HG03135 (cell line): ENCODE measurements at regions not wholly inside any gene's neighbourhood (a gene's known extent, or its start where the extent isn't known, plus 50 kb on each side); places are given as distances from the start of the nearest gene placed in this dataset.
"Not testable (repeated sequence)": the region's sequence is repeated elsewhere in the genome, so short reads cannot be mapped to it uniquely, and the experiment has no call there.

Source experiments
- ATAC-seq: cut with Tn5 transposase; IDR thresholded peaks from one replicate; pipeline ENCODE4 v1.9.1; 2021; ENCODE audit warnings: mild to moderate bottlenecking, moderate library complexity; ENCODE audit not compliant: unreplicated experiment

DNA sequence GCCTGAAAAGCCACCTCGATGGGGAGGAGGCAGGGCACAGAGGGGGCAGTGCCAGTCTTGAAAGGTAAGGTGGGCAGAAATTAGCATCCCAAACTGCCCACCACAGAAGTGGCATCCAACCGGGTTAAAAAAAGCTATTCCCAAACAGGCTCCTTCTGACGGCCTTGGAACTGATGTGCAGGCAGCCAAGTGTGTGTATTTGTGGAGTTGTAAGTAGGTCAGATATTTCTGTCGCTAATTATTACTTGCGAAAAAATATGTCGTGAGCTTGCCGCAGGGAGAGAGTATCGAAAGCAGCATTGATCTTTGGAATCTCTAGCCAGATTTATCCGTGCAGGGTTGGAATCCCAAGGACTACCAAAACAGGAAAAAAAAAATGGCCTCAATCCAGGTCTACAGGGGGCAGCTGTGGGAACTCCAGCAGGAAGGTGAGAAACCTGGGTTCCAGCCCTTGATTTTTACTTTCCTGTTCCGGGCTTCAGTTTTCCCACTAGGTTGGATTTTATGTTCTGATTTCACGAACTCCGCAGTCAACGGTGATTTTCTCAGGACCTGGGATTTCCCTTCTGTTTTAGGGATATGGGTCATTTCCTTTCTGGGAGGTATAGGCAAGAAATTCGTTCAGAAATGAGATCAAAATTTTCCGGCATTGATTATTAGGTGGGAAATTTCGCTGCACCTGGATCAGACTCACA lies 200.8 kb downstream of the RGS3 start:
- ATAC-seq, result no peak

DNA sequence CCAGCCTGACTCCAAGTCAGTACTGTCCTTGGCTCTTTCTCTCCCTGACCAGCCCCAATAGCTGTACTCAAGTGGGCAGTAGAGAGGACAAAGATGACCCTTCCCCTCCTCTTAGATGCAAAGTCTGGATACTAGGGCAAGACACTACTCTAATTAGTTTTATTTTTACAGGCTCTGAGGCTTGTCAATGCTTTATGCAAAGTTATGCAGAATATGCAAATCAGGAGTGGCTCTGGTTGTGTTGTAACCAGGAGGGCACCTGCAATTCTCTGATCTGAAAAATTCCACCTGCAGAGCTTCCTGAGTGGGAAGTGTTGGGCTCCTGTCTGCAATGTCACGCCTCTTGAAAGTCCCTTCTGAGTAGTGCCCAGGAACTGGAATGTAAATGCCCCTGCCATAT lies 201.5 kb downstream of the RGS3 start:
- ATAC-seq, result no peak

DNA sequence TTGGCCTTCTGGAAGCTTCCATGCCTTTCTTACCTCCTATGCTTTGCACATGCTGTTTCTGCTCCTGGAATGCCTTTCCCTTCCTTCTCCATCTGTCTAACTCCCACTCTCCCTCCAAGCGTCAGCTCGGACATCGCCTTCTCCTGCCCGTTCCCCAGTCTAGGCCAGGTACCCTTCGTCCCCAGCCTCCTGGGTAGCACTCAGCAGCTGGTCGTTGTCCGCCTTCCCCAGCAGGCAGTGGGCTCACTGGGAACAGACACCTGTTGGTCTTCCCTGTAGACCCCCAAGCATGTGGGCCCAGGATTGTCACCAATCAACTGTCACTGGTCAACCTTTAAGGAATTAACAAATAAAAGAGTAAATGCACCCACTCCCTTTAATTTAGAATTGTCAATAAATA lies 202.2 kb downstream of the RGS3 start:
- ATAC-seq, result no peak

DNA sequence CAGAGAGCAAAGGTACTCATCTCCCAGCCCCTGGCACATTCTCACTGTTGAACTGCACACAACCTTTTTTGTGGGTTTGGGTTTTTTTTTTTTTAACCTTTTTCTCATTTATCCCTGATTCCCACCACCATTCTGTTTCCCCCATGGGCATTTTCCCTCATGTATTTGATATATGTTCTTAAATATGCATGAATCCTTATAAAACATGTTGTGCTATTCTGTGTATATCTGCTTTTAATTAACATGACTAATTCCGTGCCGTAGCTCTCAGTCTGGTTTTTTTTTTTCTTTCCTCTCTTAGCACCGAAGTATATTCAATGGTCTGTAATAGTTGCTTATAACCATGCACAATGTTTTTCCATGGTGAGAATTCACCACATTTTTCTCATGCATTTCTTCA lies 204.5 kb downstream of the RGS3 start:
- ATAC-seq, result no peak

DNA sequence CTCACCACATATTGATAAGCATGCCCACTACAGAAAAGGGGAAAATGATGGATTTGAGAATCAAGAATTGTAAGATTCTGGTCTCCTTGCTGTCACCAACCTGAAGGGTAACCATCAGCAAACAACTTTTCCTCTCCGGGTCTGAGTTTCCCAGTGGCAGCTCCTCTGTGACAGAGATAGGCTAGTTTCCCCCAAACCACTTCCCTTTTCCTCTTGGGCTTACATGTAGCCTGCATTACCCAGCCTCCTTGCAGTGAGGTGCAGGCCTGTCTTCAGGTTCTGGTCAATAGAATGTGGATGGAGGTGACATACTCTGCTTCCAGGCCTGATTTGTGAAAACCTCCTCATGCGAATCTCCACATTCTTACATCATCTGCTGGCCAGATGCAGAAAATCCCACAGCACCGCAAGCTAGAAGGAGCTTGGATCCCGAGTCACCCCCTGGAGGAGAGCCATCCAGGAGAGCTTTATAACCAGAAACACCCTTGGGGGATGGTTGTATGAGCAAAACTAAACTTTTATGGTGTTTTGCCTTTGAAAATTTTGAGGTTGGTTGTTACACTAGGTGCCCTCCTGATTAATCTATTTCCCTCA lies 206.1 kb downstream of the RGS3 start:
- no peak for ATAC-seq

DNA sequence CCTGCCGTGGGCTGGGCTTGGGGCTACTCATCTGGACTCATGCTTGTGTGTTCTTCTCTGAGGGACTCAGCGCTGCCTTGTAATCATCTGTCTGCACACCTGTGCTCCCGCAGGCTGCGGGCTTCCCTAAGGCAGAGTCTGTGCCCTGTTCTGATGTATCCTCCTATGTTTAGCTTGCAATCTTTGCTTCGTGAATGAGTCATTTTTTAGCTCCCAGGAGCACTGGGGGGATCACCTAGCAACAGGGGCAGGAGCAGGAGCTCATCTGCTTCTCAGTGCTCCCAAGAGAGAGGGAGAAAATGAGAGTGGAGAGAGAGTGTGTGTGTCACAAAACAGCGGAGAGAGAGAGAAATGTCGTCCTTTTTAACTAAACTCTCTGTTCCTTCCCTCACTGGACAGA lies 202.4 kb upstream of the ZNF618 start:
- no peak for ATAC-seq

DNA sequence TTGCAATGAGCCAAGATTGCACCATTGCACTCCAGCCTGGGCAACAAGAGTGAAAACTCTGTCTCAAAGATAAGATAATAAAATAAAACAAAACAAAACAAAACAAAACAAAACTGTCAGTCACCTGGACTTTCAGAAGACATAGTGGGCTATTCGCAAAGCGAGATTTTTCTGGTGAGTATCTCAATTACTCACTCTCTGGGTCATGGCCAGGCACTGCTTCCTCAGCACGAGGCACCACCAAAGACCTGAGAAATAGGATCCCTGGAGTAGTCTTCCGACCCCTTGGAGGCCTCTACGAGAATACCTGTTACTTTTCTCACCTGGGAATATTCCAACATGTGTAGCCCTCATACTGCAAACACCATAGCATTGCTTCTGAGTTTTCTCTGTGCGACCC lies 201.7 kb upstream of the ZNF618 start:
- no peak for ATAC-seq

DNA sequence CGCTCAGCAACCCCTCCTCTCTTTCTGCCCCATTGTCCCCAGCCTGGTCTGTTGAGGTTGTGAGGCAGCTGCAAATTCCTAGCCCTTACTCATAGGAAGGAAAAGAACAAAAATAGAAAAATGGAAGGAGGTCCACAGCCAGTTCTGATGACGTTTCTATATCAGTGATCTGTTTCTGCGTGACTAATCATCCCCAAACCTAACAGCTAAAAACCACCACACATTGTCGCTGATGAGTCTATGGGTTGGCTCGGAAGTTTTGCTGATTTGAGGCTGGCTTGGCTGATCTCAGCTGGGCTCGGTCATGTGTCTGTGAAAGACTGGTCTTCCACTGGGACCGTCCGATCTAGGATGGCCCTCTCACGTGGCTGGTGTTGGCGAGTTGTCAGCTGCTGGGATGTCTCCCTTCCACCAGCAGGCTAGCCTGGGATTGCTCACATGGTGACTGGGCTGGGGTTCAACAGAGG lies 200.6 kb upstream of the ZNF618 start:
- no peak for ATAC-seq

DNA sequence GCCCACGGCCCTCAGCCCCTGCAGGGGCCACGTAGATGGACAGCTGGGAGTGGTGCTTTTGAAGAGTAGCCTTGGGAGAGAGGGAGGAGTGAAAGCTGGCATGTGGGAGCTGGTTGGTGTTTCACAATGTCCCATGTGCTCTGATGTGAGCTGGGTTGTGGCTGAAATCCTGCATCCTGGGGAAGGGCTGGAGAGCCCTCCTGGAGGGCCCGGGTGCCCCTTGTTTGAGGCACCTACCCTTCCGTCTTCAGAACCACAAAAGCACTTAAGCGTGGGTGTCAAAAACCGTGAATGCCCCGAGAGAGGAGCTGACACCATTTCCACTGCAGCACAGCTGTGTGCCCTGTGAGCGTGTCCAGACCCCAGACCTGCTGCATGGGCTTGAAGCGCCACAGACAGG lies 199.1 kb upstream of the ZNF618 start:
- ATAC-seq, result no peak

DNA sequence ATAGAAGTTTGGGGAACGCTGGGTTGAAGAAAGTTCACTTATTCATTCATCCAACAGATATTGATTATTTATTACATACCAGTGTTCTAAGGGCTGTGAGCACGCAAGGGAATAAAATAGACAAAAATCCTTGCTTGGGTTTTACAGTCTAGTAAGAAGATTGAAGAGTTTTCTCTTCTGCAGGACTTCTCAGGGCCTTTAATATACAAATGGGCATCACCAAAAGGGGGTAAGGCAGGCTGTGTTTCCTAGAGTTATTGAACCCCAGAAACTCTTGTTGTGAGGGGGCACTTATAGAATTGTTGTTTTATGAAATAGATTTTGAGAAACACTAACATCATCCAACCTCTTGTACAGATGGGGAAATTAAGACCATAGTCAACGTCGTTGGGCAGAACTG lies 198.5 kb upstream of the ZNF618 start:
- ATAC-seq, result no peak

DNA sequence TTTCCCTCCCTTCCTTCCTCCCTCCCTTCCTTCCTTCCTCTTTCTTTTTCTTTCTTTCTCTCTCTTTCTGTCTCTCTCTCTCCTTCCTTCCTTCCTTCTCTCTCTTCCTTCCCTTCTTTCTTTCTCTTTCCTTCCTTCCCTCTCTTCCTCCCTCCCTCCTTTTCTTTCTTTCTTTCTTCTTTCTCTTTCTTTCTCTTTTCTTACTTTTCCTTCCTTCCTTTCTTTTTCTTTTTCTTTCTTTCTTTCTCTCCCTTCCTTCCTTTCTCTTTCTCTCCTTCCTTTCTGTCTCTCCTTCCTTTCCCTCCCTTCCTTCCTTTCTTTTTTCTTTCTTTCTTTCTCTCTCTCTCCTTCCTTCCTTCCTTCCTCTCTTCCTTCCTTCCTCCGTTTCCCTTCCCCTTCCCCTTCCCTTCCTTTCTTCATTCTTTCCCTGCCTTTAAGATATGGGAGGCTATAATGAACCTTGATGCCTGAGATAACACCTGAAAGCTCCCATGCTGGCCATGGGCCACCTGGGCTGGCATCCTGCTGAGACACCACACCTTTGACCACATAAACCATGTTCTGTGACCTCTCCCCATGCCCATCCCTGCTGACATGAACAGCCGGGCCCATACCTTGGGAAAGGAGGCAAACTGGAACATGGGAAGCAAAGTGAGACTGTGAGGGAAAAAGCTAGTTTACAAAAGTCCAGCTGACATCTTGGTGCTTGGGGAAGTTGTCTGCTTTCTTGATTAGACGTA lies 197.8 kb upstream of the ZNF618 start:
- no peak for ATAC-seq

DNA sequence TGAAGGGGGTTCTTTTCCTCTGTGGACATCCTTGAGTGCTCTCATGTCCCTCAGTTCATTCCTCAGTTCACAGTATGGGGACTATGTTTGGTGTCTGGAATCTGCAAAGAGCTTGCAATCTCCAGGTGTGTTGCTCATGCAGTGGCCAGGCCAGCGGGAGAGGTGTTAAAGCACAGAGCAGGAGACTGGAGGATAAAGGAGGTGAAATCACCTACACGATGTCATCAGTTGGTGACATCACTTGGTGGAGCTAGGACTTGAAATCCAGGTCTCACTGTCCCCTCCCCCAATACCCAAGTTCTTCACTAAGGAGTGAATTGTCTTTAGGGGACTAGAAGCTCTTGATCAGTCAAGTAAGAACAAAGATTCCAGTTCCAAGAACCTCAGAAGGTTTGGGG lies 197.3 kb upstream of the ZNF618 start:
- ATAC-seq, result no peak

DNA sequence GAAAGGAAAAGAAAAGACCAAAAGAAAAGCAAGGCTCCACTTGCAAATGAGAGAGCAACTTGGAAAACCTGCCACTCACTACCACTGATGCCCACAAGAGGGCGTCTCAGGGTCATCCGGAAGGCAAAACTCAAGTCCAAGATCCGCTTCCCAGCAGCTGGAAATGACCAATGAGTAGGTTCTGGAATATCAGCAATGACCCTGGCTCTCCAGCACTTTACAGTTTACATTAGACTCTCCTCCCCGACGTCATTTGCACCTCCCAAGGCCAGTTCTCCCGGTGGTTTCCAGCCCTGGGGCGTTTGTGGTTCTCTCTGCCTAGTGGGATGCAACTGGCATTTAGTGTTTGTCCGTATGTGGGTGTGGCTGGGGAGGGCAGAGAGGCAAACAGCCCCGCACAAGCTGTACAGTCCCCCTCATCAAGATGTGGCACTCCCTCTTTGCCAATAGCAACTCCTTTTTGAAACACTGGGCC lies 193.8 kb upstream of the ZNF618 start:
- no peak for ATAC-seq

DNA sequence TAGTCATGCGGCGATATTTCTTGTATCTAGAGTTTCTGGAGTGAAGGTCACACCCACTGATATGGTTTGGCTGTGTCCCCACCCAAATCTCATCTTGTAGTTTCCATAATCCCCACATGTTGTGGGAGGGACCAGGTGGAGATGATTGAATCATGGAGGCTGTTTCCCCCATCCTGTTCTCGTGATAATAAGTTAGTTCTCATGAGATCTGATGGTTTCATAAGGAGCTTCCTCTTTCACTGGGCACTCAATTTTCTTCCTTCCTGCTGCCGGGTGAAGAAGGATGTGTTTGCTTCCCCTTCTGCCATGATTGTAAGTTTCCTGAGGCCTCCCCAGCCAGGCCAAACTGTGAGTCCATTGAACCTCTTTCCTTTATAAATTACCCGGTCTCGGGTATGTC lies 190.5 kb upstream of the ZNF618 start:
- ATAC-seq, result not testable (repeated sequence)

DNA sequence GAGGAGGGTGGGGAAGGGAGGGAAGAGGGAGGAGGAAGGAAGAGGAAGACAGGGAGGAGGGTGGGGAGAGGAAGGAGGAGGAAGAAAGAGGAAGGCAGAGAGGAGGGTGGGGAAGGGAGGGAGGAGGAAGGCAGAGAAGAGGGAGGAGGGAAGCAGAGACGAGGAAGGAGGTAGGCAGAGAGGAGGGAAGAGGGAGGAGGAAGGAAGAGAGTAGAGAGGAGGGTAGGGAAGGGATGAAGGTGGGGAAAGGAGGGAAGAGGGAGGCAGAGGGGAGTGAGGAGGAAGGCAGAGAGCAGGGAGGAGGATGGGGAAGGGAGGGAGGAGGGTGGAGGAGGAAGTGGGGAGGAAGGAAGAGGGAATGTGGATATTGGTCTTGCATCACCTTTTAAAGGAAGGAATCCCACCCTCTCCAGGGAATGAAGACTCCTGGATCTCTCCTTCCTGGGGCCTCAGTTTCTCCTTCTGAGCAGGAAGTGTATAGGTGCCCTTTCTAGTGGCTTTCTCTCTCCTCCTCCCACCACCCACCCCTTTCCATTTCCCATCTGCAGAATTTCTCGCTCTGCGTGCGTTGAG lies 188.9 kb upstream of the ZNF618 start:
- ATAC-seq, result no peak

DNA sequence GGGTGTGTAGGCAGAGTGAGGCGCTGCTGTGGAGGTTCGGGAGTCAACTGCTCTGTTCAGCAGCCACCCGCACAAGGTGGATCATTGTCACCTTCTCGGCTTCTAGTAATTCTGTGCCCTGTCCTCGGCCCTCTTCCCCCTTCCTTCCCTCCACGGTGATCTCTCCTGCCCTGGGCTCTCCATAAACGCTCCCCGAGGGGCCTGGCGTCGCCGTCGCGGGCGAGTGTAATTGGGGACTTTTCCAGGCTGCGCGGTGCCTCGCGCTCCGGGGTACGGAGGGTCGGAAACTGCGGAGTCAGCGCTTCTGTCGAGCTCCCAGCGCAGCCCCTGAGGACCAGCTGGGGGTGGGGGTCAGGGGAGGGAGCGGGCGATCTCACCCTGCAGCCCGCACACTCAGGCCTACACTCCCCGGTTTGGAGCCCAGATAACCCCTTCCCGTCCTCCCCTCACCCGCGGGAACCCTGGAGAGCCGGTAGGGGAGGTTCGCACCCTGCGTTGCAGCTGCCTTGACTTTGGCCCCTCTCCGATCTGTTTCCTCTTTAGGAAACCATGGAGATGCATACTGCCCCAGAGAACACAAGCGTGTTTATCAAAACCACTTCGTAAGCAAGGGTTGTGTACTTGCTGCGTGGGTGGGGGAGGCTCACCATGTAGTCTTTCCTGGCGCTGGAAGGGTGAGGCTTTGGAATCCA lies 188.3 kb upstream of the ZNF618 start:
- no peak for ATAC-seq

DNA sequence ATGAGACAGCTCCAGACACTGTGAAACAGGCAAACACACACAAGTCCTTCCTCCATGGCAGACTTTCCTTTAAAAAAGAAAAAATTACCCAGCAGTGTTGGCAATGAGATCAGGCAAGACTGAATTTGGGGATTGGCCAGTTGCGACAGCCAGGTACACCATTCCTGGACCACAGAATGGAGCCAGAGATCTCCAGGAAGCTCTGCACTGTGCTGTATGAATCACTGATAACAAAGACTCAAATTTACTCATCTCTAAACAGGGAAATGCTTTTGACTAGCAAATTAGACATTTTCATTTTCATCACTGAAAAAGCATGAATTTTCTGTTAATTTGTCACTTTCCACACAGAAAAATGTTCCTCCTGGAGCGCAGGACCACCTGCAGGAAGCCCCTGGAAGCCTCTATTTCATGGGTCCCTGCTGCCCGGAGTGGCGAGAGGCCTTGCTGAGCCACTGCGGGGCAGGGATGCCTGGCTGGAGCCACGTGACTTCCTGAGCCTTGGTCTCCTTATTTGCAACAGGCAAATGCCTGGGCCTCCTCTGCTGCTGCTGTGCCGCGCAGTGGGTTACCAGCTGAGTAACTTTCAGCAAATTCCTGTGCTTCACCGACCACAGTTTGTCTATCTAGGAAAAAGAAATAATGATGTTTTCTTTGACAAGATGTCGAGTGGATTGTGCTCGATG lies 185.9 kb upstream of the ZNF618 start:
- ATAC-seq, result no peak

DNA sequence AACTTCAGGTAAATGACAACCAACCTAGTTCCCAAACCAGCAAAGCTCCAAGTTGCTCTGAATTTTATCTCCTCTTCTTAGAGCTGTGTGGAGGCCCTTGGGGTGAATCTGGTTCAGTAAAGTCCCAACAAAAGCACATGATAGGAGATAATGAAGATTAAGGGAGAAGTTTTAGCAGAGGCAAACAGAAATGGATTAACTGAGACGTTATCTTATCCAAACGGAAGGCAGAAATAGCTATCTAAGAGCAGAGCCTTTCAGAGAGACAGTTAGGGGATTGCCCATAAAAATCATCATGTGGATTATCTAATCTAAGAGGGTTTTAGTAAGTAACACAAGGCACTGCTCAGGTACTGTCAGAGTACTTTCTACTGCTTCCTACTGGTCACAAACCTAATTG lies 183.9 kb upstream of the ZNF618 start:
- no peak for ATAC-seq

DNA sequence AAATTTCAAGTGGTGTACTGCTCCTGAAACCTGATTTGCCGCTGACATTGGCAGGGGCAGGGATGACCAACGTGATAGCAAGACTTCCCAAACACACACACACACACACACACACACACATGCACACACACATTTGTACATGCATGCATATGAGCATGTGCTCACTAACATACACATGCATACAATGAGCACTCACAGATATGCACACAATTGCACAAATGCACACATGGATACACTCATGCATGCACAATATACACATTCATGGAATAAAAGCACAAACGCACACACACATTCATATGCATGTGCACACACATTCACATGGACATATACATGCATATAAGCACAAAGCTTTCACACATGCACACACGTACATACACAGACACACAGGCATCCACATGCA lies 181.2 kb upstream of the ZNF618 start:
- no peak for ATAC-seq

DNA sequence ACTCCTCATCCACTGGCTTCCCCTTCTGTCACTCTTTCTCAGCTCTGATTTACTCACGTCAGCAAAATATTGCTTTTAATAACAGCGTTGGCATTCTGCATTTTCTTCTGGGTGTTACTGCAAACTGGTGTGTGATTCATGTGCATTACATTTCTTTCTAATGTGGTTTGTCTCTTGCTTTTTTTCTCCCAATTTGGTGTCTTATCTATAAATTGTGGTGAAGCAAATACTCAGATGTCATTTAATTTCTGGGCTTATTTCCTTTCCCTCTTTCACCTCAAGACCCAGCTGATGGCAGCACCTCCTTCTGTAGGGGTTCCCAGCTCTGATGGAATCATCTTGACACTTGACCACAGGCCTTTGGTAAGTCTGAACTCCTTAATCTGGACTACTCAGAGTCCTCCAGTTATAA lies 180.7 kb upstream of the ZNF618 start:
- no peak for ATAC-seq

DNA sequence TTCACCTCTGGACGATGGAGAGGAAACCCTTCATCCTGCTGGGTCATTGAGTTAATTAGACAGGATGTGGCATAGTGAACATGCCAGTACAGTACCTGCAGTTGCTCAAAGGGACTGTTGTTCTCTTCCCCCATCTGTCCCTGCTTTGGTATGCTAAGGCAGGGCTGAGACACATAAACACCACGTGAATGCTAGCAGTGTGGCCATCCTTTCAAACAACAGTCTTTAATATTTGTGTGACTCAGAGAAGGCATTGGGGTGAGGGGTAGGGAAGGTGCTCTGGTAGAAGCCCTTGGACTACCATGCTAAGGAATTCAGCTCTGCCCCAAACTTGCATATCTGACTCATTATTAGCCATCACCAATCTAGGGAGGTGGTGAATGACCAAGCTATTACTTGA lies 180.2 kb upstream of the ZNF618 start:
- no peak for ATAC-seq
